Fibroblast of skin of abdomen (primary cell): ENCODE measurements at regions not wholly inside any gene's neighbourhood (a gene's known extent, or its start where the extent isn't known, plus 50 kb on each side); places are given as distances from the start of the nearest gene placed in this dataset.

ENCODE experiments used
- DNase-seq: peaks from one replicate; pipeline ENCODE4 v3.0.0-alpha.2; 2013

- DNase-seq = no peak
These were observed 58.4 kb downstream of the HMHB1 start for GRCh38 chr5:143870362-143870761.

GRCh38 chr5:143870871-143871632 is 59.1 kb downstream of the HMHB1 start:
- DNase-seq = peak; percentile 15

- DNase-seq = no peak
These were observed 59.7 kb downstream of the HMHB1 start for GRCh38 chr5:143871672-143872071.

GRCh38 chr5:143874312-143874711 is 62.4 kb downstream of the HMHB1 start:
- no peak for DNase-seq

GRCh38 chr5:143877196-143877595 is 65.2 kb downstream of the HMHB1 start:
- no peak for DNase-seq

- no peak for DNase-seq
These were observed 66.5 kb downstream of the HMHB1 start for GRCh38 chr5:143878430-143878829.

GRCh38 chr5:143879646-143880045 is 67.7 kb downstream of the HMHB1 start:
- DNase-seq = no peak

GRCh38 chr5:143880178-143880577 is 68.2 kb downstream of the HMHB1 start:
- peak; percentile 33 for DNase-seq

GRCh38 chr5:143882520-143882919 is 70.6 kb downstream of the HMHB1 start:
- DNase-seq = peak; percentile 81

- DNase-seq = no peak
These were observed 74.1 kb downstream of the HMHB1 start for GRCh38 chr5:143886096-143886495.

- DNase-seq = peak; percentile 87
These were observed 75.0 kb downstream of the HMHB1 start for GRCh38 chr5:143886651-143887638.

- DNase-seq = peak; percentile 95
These were observed 76.1 kb downstream of the HMHB1 start for GRCh38 chr5:143887903-143888665.

GRCh38 chr5:143888912-143889311 is 77.0 kb downstream of the HMHB1 start:
- no peak for DNase-seq

- DNase-seq = peak; percentile 93
These were observed 78.0 kb downstream of the HMHB1 start for GRCh38 chr5:143889986-143890385.

GRCh38 chr5:143890487-143890886 is 78.5 kb downstream of the HMHB1 start:
- no peak for DNase-seq

GRCh38 chr5:143892271-143892670 is 80.3 kb downstream of the HMHB1 start:
- DNase-seq = no peak

GRCh38 chr5:143892908-143893307 is 80.9 kb downstream of the HMHB1 start:
- DNase-seq = no peak

- no peak for DNase-seq
These were observed 81.7 kb downstream of the HMHB1 start for GRCh38 chr5:143893638-143894037.

GRCh38 chr5:143896516-143896915 is 84.6 kb downstream of the HMHB1 start:
- peak; percentile 33 for DNase-seq

- DNase-seq = peak; percentile 66
These were observed 85.0 kb downstream of the HMHB1 start for GRCh38 chr5:143896966-143897365.

- DNase-seq = no peak
These were observed 86.4 kb downstream of the HMHB1 start for GRCh38 chr5:143898381-143898780.

- DNase-seq = no peak
These were observed 87.1 kb downstream of the HMHB1 start for GRCh38 chr5:143898916-143899591.
